ENCODE measurements at regions not wholly inside any gene's neighbourhood (a gene's known extent, or its start where the extent isn't known, plus 50 kb on each side); places are given as distances from the start of the nearest gene placed in this dataset.

DNA sequence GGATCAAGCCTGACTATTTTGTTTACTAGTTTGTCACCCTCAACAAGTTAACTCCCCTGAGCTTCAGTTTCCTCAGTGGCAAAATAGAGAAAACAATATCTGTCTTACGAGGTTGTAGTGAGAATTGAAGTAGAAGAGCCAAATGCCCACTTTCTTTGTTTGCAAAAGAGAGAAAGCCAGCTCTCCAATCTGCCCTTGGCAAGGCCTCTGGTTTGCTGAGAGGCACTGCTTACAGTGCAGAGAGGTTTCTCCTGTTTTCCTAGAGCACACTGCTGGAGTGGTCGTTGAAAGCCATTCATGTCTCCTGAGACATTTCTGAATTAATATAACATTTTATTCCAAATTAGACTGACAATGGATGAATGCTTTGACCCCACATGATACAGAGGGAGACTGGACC is 260.5 kb upstream of the IGF1R start:
- no peak for DNase-seq (ENCODE audit: low read depth in 3 of 3)

DNA sequence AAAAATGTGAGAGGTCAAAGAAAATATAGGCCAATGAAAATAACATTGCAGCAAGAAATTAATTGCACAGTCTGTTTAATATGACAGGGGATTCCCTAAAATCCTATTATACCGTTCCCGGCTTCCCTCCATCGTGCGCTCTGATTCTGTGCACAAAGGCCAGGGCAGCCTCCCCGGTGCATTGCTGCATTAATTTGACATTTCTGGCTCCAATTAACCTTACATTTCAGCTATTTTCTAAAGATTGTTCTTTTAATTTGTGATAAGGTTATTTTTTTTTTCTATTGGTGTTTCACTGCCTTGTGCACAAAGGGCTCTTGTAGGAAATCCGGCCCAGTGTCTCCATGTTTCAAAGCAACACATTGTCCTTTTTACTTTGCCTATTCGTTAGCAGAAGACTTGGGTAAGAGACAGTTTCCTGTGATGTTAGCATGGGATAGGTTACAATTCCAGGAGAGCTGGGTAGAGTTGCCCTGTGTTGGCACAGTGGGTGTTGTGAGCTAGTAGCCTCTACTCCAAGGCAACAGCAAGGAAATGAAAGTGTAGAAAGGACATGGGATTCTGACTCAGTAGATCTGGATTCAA is 257.3 kb upstream of the IGF1R start:
- no peak for DNase-seq (ENCODE audit: low read depth in 3 of 3)

- no peak for DNase-seq (ENCODE audit: low read depth in 3 of 3)
Observed at GRCh38 chr15:98391568-98391967, 256.8 kb upstream of the IGF1R start.

DNA sequence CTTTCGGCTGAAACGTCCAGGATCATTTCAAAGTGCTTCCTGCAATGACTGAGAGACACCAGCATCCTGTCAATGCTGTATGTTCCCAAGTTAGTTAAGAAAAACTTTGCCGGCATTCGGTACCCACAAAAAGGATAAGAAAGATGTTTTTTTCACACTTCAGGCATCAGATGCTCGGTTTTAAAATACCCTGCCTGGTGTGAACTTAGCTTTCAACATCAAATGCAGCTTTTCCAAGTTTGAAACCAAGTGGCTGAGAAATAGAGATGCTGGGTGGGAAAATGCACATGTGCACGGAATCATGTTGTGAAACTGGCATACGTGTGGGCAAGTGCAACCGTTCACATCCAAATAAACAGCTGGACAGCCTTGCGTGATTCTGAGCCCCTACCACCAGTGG is 254.9 kb upstream of the IGF1R start:
- no peak for DNase-seq (ENCODE audit: low read depth in 3 of 3)

DNA sequence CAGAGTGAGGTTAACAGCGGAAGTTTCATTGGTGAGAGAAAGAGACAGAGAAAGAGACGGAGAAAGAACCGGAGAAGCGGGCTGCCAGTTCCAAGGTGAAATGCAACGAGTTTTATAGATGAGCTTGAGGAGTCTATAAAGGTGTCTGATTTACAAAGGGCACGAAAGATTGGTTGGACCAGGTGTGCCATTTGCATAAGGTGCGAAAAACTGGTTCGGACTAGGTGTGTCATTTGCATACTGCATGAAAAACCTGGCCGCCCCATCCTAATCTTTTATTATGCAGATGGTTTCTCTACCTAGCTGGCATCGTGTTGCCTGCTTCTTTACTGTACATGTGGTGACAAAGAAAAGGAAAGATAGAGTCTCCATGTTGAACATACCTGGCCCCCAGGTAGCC is 253.8 kb upstream of the IGF1R start:
- no peak for DNase-seq (ENCODE audit: low read depth in 3 of 3)

DNA sequence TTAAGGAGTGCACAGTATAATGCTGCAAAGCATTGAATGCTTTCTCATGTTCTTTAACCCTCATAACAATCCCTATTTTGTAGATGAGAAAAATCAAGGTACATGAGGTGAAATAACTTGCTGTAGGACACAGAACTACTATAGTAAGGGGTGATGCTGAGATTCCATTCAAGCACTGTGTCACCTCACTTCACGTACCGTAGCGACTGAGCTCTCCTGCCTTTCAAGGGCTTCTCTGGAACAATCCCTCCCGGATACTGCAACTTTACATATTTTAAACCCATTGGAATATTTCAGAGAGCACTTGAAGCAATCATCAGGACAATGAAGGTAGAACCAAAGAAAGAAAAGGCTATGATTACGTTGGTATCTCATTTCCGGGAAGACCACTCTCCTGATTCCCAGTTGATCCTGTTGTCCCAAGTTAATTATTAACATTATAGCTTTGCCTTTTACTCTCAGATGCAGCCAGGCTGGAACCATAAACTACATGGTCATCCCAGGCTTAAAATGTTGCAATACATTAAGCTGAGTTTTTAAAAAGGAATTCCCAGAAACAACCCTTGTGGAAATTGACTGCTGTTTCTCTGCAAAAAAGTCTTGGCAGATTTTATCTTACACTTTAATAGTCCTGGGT is 252.2 kb upstream of the IGF1R start:
- DNase-seq (ENCODE audit: low read depth in 3 of 3): no peak

DNA sequence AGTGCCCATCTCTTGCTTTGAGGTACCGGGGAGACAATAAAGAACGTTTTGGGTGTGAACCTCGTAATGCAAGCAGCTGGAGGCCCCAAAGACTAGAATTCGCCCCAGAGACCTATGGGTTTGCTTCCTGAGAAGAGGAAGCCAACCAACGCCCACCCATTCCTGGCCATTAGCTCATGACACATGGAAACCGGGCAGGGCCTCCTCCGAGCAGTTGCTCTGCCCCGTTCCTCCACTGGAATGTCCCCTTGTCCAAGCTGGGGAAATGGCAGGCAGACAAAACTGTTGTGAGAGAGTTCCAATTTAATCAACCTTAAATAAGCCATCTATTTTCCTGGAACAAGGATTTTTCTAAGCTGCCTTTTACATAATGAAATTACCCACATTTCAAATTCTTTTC is 250.9 kb upstream of the IGF1R start:
- DNase-seq (ENCODE audit: low read depth in 3 of 3): no peak

DNA sequence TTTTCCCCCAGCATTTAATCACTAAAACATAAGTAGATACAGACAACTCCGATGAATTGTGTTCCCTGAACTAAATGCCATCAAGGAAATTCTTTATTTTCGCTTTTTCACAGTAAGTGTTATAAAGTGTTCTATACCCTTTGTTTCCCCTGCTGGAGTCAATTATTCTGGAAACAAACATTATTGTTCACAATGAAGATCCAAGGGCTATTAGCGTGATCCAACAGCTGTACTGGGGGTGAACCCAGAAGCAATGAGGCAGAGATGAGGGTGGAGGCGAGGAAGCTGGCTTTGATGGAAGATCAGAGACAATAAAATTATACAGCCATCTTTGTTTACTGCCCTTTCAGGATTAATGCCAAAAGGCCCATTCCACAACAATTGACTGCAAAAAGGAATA is 250.3 kb upstream of the IGF1R start:
- no peak for DNase-seq (ENCODE audit: low read depth in 3 of 3)

GRCh38 chr15:98398886-98399285 is 249.5 kb upstream of the IGF1R start:
- DNase-seq (ENCODE audit: low read depth in 3 of 3): no peak

- no peak for DNase-seq (ENCODE audit: low read depth in 3 of 3)
Observed at GRCh38 chr15:98400120-98400519, 248.2 kb upstream of the IGF1R start.

GRCh38 chr15:98401029-98401428 is 247.3 kb upstream of the IGF1R start:
- DNase-seq (ENCODE audit: low read depth in 3 of 3): no peak

GRCh38 chr15:98402486-98402885 is 245.9 kb upstream of the IGF1R start:
- no peak for DNase-seq (ENCODE audit: low read depth in 3 of 3)

- no peak for DNase-seq (ENCODE audit: low read depth in 3 of 3)
Observed at GRCh38 chr15:98403169-98403568, 245.2 kb upstream of the IGF1R start.

DNA sequence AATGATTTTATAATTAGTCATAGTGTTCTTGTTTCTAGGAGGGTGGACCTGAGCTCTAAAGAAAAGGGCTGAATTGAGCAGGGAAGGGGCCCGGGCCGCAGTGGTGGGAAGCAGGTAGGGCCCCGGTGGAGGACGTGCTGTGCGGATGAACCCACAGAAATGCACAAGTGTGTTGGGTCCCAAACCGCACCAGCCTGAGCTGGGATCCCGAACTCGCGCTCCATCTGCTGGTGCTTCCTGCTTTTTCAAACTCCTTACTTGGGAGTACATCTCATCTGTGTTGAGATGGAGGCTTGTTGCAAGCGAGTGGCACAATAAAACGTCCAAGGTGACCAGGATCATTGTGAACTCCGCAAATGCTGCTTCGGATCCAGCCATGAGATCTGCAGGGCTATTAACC is 244.8 kb upstream of the IGF1R start:
- DNase-seq (ENCODE audit: low read depth in 3 of 3): no peak

DNA sequence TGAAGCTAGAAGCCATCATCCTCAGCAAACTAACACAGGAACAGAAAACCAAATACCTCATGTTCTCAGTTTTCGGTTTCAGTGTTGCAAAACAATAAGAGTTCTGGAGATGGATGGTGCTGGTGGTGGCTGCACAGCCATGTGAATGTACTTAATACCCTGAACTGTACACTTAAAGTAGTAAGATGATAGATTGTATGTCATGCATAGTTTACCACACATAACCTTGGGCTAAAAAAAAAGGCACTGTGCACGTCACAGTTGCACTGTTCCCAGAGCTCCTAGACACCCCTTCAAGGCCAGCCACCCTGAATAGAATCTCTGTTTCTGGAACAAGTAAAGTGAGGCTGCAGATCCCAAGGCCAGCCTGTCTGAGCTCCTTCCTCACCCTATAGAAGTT is 243.3 kb upstream of the IGF1R start:
- no peak for DNase-seq (ENCODE audit: low read depth in 3 of 3)

DNA sequence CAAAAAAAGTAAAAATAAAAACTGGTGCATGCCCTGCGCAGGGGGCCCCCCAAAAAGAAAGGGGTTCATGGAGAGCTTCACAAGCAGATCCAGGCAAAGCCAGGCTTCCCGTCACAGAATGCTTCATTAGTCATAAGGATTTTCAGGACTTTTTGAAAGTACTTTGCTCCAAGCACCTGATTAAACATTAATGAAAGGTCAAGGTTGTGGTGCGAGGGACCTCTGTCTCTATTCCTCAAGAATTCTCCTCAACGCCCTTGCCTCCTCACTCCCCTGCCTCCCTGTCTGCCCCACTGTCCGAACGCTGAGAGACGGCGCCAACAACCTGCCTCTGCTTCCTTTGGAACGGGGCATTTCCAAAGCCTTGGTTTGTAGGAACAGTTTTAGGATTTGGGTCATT is 240.1 kb upstream of the IGF1R start:
- DNase-seq (ENCODE audit: low read depth in 3 of 3): no peak

DNA sequence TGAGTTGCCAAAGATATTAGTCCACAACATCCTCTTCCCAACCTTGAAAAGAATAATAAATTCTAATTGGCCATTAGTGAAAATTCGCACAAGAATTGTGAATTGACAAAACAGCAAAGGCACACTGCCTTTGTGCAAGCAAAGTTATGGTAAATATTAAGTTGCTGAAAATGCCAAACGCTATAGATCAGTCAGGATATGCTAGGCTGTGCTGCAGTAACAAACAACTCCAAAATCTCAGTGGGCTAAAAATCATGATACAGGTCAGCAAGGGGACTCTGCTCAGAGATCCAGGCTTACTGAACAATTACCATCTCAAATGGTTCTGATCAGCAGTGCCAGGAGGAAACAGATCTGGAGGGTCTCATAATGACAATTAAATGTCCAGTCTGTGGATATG is 238.0 kb upstream of the IGF1R start:
- no peak for DNase-seq (ENCODE audit: low read depth in 3 of 3)

GRCh38 chr15:98412852-98413251 is 235.5 kb upstream of the IGF1R start:
- DNase-seq (ENCODE audit: low read depth in 3 of 3): no peak

GRCh38 chr15:98413933-98414546 is 234.3 kb upstream of the IGF1R start:
- no peak for DNase-seq (ENCODE audit: low read depth in 3 of 3)

GRCh38 chr15:98416222-98416855 is 232.0 kb upstream of the IGF1R start:
- DNase-seq (ENCODE audit: low read depth in 3 of 3): no peak

DNA sequence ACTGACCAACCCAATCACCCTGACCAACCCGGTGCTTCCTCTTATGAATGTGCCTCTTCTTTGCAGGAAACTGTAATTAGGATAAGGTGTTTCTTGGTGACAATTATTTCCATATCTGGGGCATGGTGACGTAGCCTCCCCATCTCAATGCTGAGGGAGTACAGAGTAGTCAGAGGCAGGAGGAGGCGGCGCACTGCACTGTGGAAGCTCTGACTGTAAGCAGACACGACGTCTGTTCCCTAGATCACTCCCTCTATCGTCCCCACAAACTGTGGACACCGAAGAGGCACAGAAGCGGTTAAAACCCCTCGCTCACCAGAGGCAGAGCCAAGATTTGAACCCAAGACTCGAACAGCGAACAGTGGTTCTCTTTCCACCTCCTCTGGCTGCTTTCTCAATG is 231.0 kb upstream of the IGF1R start:
- DNase-seq (ENCODE audit: low read depth in 3 of 3): no peak

DNA sequence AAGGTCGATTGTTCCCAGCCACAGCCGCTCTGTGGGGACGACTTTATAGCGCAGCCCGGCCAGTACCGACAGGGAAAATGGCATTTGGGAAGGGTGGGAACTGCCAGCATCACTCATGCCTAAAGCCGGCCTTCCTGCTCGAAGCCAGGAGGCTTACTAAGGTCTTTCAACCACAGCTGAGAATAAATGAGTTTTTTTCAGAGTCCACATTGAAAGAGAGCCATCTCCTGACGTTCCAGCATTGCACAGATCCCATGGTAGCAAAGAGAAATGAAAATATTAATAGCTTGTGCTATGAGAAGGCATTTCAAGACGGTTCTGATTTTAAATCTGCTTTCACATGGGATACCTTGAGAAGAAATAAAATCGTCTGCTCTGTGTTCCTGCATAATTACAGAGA is 230.2 kb upstream of the IGF1R start:
- DNase-seq (ENCODE audit: low read depth in 3 of 3): no peak

DNA sequence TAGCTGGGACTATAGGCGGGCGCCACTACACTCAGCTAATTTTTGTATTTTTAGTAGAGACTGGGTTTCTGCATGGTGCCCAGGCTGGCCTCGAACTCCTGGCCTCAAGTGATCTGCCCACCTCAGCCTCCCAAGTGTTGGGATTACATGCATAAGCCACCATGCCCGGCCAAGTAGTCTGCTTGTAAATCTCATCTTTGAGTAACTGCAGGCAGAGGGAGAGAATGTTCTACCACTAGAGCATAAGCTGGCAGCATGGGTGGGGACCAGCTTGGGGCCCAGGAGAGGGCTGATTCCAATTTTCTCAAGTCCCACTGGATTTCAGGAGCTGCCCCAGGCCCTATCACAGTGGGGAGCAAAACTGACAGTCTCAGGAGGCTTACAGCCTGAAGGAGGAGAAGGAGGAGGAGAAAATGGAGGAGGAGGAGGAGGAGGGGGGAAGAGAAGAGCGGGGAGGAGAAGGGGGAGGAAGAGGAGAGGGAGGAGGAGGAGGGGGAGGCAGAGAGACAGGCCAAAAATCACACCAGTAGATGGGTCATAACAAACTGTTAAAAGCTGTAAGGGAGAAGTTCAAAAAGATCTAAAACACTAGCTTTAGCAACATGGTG is 229.1 kb upstream of the IGF1R start:
- DNase-seq (ENCODE audit: low read depth in 3 of 3): no peak
